ENCODE measurements at regions not wholly inside any gene's neighbourhood (a gene's known extent, or its start where the extent isn't known, plus 50 kb on each side); places are given as distances from the start of the nearest gene placed in this dataset.

- no peaks in the 10 kb centered on the region for H3K4me1 ChIP-seq (ENCODE audit: insufficient read depth, low read length)
- no peak overlapping the region for H3K9ac ChIP-seq (ENCODE audit: low read depth, low read length)
- no peaks in the 10 kb centered on the region for H3K9me3 ChIP-seq (ENCODE audit: control insufficient read depth, insufficient read depth, low read length)
- no peaks in the 10 kb centered on the region for H3K36me3 ChIP-seq (ENCODE audit: insufficient read depth, low read length)
Observed at GRCh38 chr20:53699085-53699674, 105.5 kb upstream of the ZNF217 start.

DNA sequence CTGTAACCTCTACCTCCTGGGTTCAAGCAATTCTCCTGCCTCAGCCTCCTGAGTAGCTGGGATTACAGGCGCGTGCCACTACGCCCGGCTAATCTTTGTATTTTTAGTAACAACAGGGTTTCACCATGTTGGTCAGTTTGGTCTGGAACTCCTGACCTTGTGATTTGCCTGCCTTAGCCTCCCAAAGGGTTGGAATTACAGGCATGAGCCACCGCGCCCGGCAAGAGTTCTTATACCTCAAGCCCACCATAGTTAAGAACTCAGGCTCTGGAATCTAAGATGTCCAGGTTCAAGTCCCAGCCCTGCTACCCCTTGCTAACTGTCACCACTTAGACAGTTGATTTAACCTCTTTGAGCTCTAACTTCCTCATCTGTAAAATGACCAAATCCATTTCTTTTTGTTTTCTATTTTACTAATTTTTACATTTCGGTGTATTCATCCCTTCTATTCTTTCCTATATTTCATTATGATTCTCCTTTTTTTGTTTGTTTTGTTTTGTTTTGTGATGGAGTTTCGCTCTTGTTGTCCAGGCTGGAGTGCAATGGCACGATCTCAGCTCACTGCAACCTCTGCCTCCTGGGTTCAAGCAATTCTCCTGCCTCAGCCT is 104.8 kb upstream of the ZNF217 start:
- H3K36me3 ChIP-seq (ENCODE audit: insufficient read depth, low read length) = no peaks in the 10 kb centered on the region

GRCh38 chr20:53695797-53696527 is 102.3 kb upstream of the ZNF217 start:
- no peak overlapping the region for H3K9ac ChIP-seq (ENCODE audit: low read depth, low read length)
- no peaks in the 10 kb centered on the region for H3K36me3 ChIP-seq (ENCODE audit: insufficient read depth, low read length)
- no peaks in the 10 kb centered on the region for H3K9me3 ChIP-seq (ENCODE audit: control insufficient read depth, insufficient read depth, low read length)
- no peaks in the 10 kb centered on the region for H3K4me1 ChIP-seq (ENCODE audit: insufficient read depth, low read length)

More for the DNA sequence above, 104.8 kb upstream of the ZNF217 start:
- H3K9ac ChIP-seq (ENCODE audit: low read depth, low read length) = no peak overlapping the region
- no peaks in the 10 kb centered on the region for H3K4me1 ChIP-seq (ENCODE audit: insufficient read depth, low read length)
- H3K9me3 ChIP-seq (ENCODE audit: control insufficient read depth, insufficient read depth, low read length) = no peaks in the 10 kb centered on the region

- Histone ChIP-seq H3K9me3 (ENCODE audit: control insufficient read depth, insufficient read depth, low read length) (no peaks in the 10 kb centered on the region), H3K4me1 (ENCODE audit: insufficient read depth, low read length) (no peaks in the 10 kb centered on the region), H3K9ac (ENCODE audit: low read depth, low read length) (no peak overlapping the region), H3K36me3 (ENCODE audit: insufficient read depth, low read length) (no peaks in the 10 kb centered on the region)
Observed at GRCh38 chr20:53693262-53693871, 99.7 kb upstream of the ZNF217 start.

GRCh38 chr20:53692465-53693067 is 98.9 kb upstream of the ZNF217 start:
- Histone ChIP-seq H3K36me3 (ENCODE audit: insufficient read depth, low read length) (no peaks in the 10 kb centered on the region), H3K9ac (ENCODE audit: low read depth, low read length) (no peak overlapping the region), H3K9me3 (ENCODE audit: control insufficient read depth, insufficient read depth, low read length) (no peaks in the 10 kb centered on the region), H3K4me1 (ENCODE audit: insufficient read depth, low read length) (no peaks in the 10 kb centered on the region)

DNA sequence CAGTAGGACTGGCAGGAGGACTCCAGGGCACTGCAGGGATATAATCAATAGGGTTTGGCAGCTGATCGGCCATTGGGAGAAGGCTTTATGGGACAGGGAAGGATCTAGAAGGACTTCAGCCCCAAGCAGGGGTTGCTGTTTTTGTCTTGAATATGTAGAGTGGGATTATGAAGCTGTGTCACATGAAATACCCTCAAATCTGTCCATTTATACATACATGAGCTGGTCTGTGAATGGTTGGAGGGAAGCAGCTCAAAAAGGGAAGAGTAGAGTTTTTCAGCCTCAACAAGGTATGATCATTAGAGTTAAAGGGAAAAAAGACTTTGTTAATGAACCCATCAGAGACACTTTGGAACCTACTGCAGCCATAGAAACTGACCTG is 98.2 kb upstream of the ZNF217 start:
- Histone ChIP-seq H3K9ac (ENCODE audit: low read depth, low read length) (no peak overlapping the region), H3K36me3 (ENCODE audit: insufficient read depth, low read length) (no peaks in the 10 kb centered on the region), H3K9me3 (ENCODE audit: control insufficient read depth, insufficient read depth, low read length) (no peaks in the 10 kb centered on the region), H3K4me1 (ENCODE audit: insufficient read depth, low read length) (no peaks in the 10 kb centered on the region)

DNA sequence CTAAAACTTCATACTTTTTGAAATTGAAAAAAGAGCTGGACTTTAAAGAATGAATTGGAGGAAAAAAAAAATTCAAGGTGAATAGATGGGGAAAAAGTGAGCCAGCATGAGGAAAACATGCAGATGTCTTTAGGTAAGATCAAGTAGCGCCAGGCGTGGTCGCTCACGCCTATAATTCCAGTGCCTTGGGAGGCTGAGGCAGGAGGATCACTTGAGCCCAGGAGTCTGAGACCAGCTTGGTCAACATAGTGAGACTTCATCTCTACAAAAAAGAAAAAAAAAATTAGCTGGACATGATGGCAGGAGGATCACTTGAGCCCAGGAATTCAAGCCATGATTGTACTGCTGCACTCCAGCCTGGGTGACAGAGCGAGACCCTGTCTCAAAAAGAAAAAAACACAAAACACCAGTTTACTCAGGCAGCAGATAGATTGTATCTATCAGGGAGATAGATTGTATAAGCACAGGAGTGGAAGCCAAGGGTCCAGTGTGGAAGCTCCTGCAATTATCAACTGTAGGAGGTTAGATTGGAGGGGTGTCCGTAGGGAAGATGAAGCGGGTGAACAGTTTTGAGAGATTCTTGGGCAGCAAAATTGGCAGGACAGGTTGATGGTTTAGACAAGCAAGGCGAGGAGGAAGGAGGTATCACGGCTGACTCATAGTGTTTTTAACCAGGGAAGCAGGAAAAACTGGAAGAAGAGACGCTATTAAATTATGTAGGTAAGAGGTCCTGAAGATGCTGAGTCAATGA is 97.6 kb upstream of the ZNF217 start:
- Histone ChIP-seq H3K9me3 (ENCODE audit: control insufficient read depth, insufficient read depth, low read length) (no peaks in the 10 kb centered on the region), H3K4me1 (ENCODE audit: insufficient read depth, low read length) (no peaks in the 10 kb centered on the region), H3K36me3 (ENCODE audit: insufficient read depth, low read length) (no peaks in the 10 kb centered on the region), H3K9ac (ENCODE audit: low read depth, low read length) (no peak overlapping the region)

GRCh38 chr20:53688085-53688484 is 94.4 kb upstream of the ZNF217 start:
- Histone ChIP-seq H3K9ac (ENCODE audit: low read depth, low read length) (no peak overlapping the region), H3K4me1 (ENCODE audit: insufficient read depth, low read length) (no peaks in the 10 kb centered on the region), H3K36me3 (ENCODE audit: insufficient read depth, low read length) (no peaks in the 10 kb centered on the region), H3K9me3 (ENCODE audit: control insufficient read depth, insufficient read depth, low read length) (no peaks in the 10 kb centered on the region)

DNA sequence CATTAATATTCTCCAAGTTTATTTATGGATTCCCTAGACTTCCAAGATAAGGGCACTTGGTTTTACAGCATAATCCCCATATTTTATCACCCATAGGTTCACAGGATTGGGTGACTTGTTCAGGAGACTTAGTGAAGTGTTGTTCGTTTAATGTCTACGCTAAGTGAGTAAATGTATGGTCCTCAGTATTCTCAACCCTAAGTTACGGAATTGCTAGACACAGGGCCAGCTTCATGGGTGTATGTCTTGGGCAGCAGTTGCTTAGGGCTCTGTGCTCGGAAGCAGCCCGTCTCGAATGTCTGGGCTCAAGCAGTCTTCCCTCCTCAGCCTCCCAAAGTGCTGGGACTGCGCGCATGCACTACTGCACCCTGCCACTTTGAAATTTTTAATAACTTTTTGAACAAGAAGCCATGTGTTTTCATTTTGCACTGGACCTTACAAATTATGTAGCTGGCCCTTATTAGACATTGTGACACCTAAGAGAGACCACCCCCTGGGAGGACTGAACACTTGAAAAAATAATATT is 91.5 kb upstream of the ZNF217 start:
- no peak overlapping the region for H3K9ac ChIP-seq (ENCODE audit: low read depth, low read length)
- H3K36me3 ChIP-seq (ENCODE audit: insufficient read depth, low read length) = no peaks in the 10 kb centered on the region
- H3K9me3 ChIP-seq (ENCODE audit: control insufficient read depth, insufficient read depth, low read length) = no peaks in the 10 kb centered on the region
- peaks cover 2% of the 10 kb centered on the region for H3K4me1 ChIP-seq (ENCODE audit: insufficient read depth, low read length)

- peaks cover 17% of the 10 kb centered on the region for H3K4me1 ChIP-seq (ENCODE audit: insufficient read depth, low read length)
- H3K36me3 ChIP-seq (ENCODE audit: insufficient read depth, low read length) = no peaks in the 10 kb centered on the region
- no peaks in the 10 kb centered on the region for H3K9me3 ChIP-seq (ENCODE audit: control insufficient read depth, insufficient read depth, low read length)
- no peak overlapping the region for H3K9ac ChIP-seq (ENCODE audit: low read depth, low read length)
Observed at GRCh38 chr20:53683506-53683905, 89.9 kb upstream of the ZNF217 start.

DNA sequence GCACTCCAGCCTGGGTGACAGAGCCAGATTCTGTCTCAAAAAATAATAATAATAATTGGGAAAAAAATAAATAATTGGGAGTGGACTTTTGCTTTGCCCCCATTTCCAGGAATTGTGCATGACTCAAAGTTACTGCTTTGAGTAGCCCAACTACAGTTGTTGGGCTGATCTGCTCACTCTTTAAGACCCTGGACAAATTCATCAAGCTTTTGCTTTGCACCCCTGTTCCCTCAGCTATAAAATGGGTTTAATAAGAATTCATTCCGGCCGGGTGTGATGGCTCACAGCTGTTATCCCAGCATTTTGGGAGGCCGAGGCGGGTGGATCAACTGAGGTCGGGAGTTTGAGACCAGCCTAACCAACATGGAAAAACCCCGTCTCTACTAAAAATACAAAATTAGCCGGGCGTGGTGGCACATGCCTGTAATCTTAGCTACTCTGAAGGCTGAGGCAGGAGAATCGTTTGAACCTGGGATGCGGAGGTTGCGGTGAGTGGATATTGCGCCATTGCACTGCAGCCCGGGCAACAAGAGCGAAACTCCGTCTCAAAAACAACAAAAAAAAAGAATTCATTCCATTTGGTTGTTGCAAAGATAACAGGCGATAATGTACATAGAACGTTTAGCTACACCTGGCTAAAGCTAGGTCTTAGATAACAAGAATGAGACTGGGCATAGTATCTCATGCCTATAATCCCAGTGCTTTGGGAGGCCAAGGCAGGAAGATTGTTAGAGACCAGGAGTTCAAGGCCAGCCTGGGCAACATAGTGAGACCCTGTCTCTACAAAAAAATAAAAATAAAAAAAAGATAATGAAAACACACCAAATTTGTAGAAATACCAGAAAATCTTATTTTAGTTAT is 87.9 kb upstream of the ZNF217 start:
- Histone ChIP-seq H3K4me1 (ENCODE audit: insufficient read depth, low read length) (peaks cover 29% of the 10 kb centered on the region), H3K36me3 (ENCODE audit: insufficient read depth, low read length) (no peaks in the 10 kb centered on the region), H3K9ac (ENCODE audit: low read depth, low read length) (no peak overlapping the region), H3K9me3 (ENCODE audit: control insufficient read depth, insufficient read depth, low read length) (no peaks in the 10 kb centered on the region)

DNA sequence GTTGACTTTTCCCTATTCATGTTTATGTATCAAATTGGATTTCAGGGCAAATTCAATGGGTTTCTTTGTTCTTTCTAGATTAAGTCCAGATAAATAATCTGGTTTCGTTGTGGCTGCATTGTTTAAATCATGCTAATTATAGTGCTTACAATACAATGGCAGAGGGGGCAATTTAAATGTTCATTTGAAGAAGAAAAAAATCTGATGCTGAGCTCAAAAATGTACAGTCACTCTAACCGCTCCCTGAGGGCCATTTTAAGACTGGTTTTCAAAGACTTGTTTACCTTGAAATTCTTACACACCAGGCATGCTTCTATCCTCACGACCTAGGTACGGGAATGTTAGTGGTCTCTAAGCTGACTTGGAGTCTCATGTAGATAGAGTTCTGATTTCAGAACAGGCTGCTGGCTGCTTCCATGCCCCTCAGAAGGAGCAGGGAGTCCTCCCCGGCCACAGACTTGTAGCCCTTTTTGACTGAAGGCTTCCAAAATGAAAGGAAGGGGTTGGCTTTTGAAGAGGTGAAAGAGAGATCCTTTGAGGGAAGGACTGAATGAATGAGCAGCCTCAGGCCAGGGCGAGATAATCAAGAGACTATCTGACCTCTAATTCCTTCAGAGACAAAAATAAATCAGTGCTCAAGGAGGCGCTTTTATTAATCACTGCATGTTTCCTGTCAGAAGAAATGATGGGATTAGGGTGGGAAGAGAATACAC is 86.1 kb upstream of the ZNF217 start:
- Histone ChIP-seq H3K9me3 (ENCODE audit: control insufficient read depth, insufficient read depth, low read length) (no peaks in the 10 kb centered on the region), H3K36me3 (ENCODE audit: insufficient read depth, low read length) (no peaks in the 10 kb centered on the region), H3K9ac (ENCODE audit: low read depth, low read length) (no peak overlapping the region), H3K4me1 (ENCODE audit: insufficient read depth, low read length) (peaks cover 29% of the 10 kb centered on the region)
